ENCODE measurements at regions not wholly inside any gene's neighbourhood (a gene's known extent, or its start where the extent isn't known, plus 50 kb on each side); places are given as distances from the start of the nearest gene placed in this dataset.
"Not testable (repeated sequence)": the region's sequence is repeated elsewhere in the genome, so short reads cannot be mapped to it uniquely, and the experiment has no call there.

GRCh38 chr2:62627667-62628066 is 77.8 kb upstream of the EHBP1 start:
- no peak for TF ChIP-seq EP300 (IDR thresholded peaks at IDR 0.05)
- TF ChIP-seq POLR2A (IDR thresholded peaks at IDR 0.05): no peak
- no peak for TF ChIP-seq CTCF (IDR thresholded peaks at IDR 0.05)
- no peak for TF ChIP-seq POLR2AphosphoS5 (IDR thresholded peaks at IDR 0.05)
- Histone ChIP-seq H3K4me3 (no peak overlapping the region), H3K4me1 (no peaks in the 10 kb centered on the region), H3K27me3 (no peaks in the 10 kb centered on the region), H3K36me3 (no peaks in the 10 kb centered on the region), H3K27ac (no peak overlapping the region), H3K9me3 (peaks cover 0 to 6% (median 0%) of the 10 kb centered on the region in 4 donors)
- WGBS, 2 donors: 77 to 81% methylated on average over 5 of the region's 5 CpGs
- ATAC-seq (ENCODE audit: low FRiP score in 2 of 2) (no peak), DNase-seq (no peak)

- no peaks in the 10 kb centered on the region for H3K27me3 ChIP-seq
- DNase-seq: no peak
- H3K36me3 ChIP-seq: no peaks in the 10 kb centered on the region
- TF ChIP-seq EP300 (IDR thresholded peaks at IDR 0.05): no peak
- no peak overlapping the region for H3K4me3 ChIP-seq
- H3K9me3 ChIP-seq: peaks cover 0 to 5% (median 0%) of the 10 kb centered on the region in 4 donors
- ATAC-seq (ENCODE audit: low FRiP score in 2 of 2): no peak
- no peaks in the 10 kb centered on the region for H3K4me1 ChIP-seq
- no peak overlapping the region for H3K27ac ChIP-seq
- 70 to 75% methylated on average over 3 of the region's 3 CpGs for WGBS, 2 donors
Measured at GRCh38 chr2:62624855-62625254, 80.7 kb upstream of the EHBP1 start.

GRCh38 chr2:62616486-62616885 is 89.0 kb upstream of the EHBP1 start:
- DNase-seq; H3K9me3 ChIP-seq; H3K27me3 ChIP-seq; H3K4me1 ChIP-seq; ATAC-seq (ENCODE audit: low FRiP score in 2 of 2); H3K4me3 ChIP-seq; H3K27ac ChIP-seq; H3K36me3 ChIP-seq: not testable (repeated sequence)
- WGBS, 2 donors: 94 to 97% methylated on average over 2 of the region's 2 CpGs

GRCh38 chr2:62611854-62612253 is 93.7 kb upstream of the EHBP1 start:
- Histone ChIP-seq H3K36me3 (no peaks in the 10 kb centered on the region), H3K27ac (no peak overlapping the region), H3K4me1 (no peaks in the 10 kb centered on the region), H3K27me3 (no peaks in the 10 kb centered on the region), H3K4me3 (no peak overlapping the region), H3K9me3 (no peaks in the 10 kb centered on the region)
- TF ChIP-seq EP300 (IDR thresholded peaks at IDR 0.05) (no peak), POLR2A (IDR thresholded peaks at IDR 0.05) (no peak), POLR2AphosphoS5 (IDR thresholded peaks at IDR 0.05) (no peak), CTCF (IDR thresholded peaks at IDR 0.05) (no peak)
- WGBS, 2 donors: 75 to 88% methylated on average over 2 of the region's 2 CpGs
- ATAC-seq (ENCODE audit: low FRiP score in 2 of 2) (no peak), DNase-seq (no peak)

- not testable (repeated sequence) for ATAC-seq (ENCODE audit: low FRiP score in 2 of 2); H3K4me3 ChIP-seq
- DNase-seq: peak in 1 of 2 donors; percentile 56
Measured at GRCh38 chr2:62605471-62605870, 99.5 kb upstream of the TMEM17 start.

GRCh38 chr2:62604336-62604735 is 98.3 kb upstream of the TMEM17 start:
- Histone ChIP-seq H3K4me3 (no peak overlapping the region), H3K9me3 (peaks cover 0 to 11% (median 2%) of the 10 kb centered on the region in 4 donors), H3K4me1 (no peaks in the 10 kb centered on the region), H3K27me3 (no peaks in the 10 kb centered on the region), H3K36me3 (no peaks in the 10 kb centered on the region), H3K27ac (no peak overlapping the region)
- DNase-seq (no peak), ATAC-seq (ENCODE audit: low FRiP score in 2 of 2) (no peak)
- TF ChIP-seq POLR2A (IDR thresholded peaks at IDR 0.05) (no peak), EP300 (IDR thresholded peaks at IDR 0.05) (no peak), POLR2AphosphoS5 (IDR thresholded peaks at IDR 0.05) (no peak), CTCF (IDR thresholded peaks at IDR 0.05) (no peak)
- WGBS, 2 donors: 73 to 91% methylated on average over 2 of the region's 2 CpGs

More at GRCh38 chr2:62605471-62605870, 99.5 kb upstream of the TMEM17 start:
- WGBS, 2 donors: 80 to 82% methylated on average over 12 to 13 of the region's 13 CpGs
- not testable (repeated sequence) for H3K27ac ChIP-seq, H3K4me1 ChIP-seq, H3K36me3 ChIP-seq, H3K27me3 ChIP-seq, H3K9me3 ChIP-seq
